ENCODE measurements at regions not wholly inside any gene's neighbourhood (a gene's known extent, or its start where the extent isn't known, plus 50 kb on each side); places are given as distances from the start of the nearest gene placed in this dataset.

GRCh38 chr11:106292526-106292925, 215.1 kb downstream of the AASDHPPT start:
- no peak for TF ChIP-seq TCFL5 (CRISPR knock-in tag; conservative IDR thresholded peaks at IDR 0.05)
- TF ChIP-seq XRCC3 (IDR thresholded peaks at IDR 0.05) = no peak
- TF ChIP-seq, protein P1, sequence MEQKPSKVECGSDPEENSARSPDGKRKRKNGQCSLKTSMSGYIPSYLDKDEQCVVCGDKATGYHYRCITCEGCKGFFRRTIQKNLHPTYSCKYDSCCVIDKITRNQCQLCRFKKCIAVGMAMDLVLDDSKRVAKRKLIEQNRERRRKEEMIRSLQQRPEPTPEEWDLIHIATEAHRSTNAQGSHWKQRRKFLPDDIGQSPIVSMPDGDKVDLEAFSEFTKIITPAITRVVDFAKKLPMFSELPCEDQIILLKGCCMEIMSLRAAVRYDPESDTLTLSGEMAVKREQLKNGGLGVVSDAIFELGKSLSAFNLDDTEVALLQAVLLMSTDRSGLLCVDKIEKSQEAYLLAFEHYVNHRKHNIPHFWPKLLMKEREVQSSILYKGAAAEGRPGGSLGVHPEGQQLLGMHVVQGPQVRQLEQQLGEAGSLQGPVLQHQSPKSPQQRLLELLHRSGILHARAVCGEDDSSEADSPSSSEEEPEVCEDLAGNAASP (IDR thresholded peaks at IDR 0.05) = no peak
- no peak for TF ChIP-seq RBM39 (optimal IDR thresholded peaks at IDR 0.05; ENCODE audit: low read depth, low read length)
- no peak for TF ChIP-seq KHSRP (IDR thresholded peaks at IDR 0.05)
- CTCF ChIA-PET (ENCODE audit: low intra/inter-chr PET ratio) = no interaction called here
- no peaks in the 10 kb centered on the region for H3K27me3 ChIP-seq (ENCODE audit: control insufficient read depth in 2 of 2, insufficient read depth in 2 of 2, low read length in 2 of 2)
- no peak overlapping the region for H3K4me2 ChIP-seq (ENCODE audit: insufficient read depth, low read length)
- H3K9me1 ChIP-seq (ENCODE audit: control insufficient read depth, insufficient read depth, low read length) = no peaks in the 10 kb centered on the region
- ATAC-seq = no peak
- H3K9ac ChIP-seq (ENCODE audit: insufficient read depth in 1 of 2, low read depth in 2 of 2, low read length in 2 of 2) = no peak overlapping the region
- in situ Hi-C loops (cut with MboI) = no loop called here
- WGBS (ENCODE audit: insufficient coverage, low coverage, missing lambda C conversion rate) = 0% methylated on average over 3 of the region's 3 CpGs
- H3K4me3 ChIP-seq = no peak overlapping the region
- POLR2A ChIA-PET = no interaction called here
- no peak for FAIRE-seq
- DNase-seq (ENCODE audit: extremely low read depth in 1 of 4, low spot score in 3 of 4) = no peak
- H3K4me1 ChIP-seq (replicated peaks in 1 of 2; ENCODE audit: control insufficient read depth in 2 of 2, insufficient read depth in 2 of 2, low read length in 2 of 2) = no peaks in the 10 kb centered on the region
- intact Hi-C loops (cut with micrococcal nuclease) = no loop called here
- no TSS peak for BruUV-seq (replicated peaks)
- H3K27ac ChIP-seq (ENCODE audit: extremely low read depth, low read depth, low read length) = no peak overlapping the region
- H3K36me3 ChIP-seq (ENCODE audit: control insufficient read depth, insufficient read depth, low read length) = no peaks in the 10 kb centered on the region
- no peak overlapping the region for H2AFZ ChIP-seq (ENCODE audit: low read depth, low read length)
- no peaks in the 10 kb centered on the region for H3K9me3 ChIP-seq (replicated peaks; ENCODE audit: control insufficient read depth, insufficient read depth, low read depth, low read length)
- no peaks in the 10 kb centered on the region for H4K20me1 ChIP-seq (replicated peaks; ENCODE audit: control insufficient read depth, insufficient read depth, low read length)
- no peaks in the 10 kb centered on the region for H3K79me2 ChIP-seq (ENCODE audit: control insufficient read depth, insufficient read depth, low read length)

- Histone ChIP-seq H3K27me3 (ENCODE audit: control insufficient read depth in 2 of 2, insufficient read depth in 2 of 2, low read length in 2 of 2) (no peaks in the 10 kb centered on the region), H3K9me1 (ENCODE audit: control insufficient read depth, insufficient read depth, low read length) (no peaks in the 10 kb centered on the region), H3K9ac (ENCODE audit: insufficient read depth in 1 of 2, low read depth in 2 of 2, low read length in 2 of 2) (no peak overlapping the region), H3K4me2 (ENCODE audit: insufficient read depth, low read length) (no peak overlapping the region), H2AFZ (ENCODE audit: low read depth, low read length) (no peak overlapping the region), H3K27ac (ENCODE audit: extremely low read depth, low read depth, low read length) (no peak overlapping the region), H4K20me1 (replicated peaks; ENCODE audit: control insufficient read depth, insufficient read depth, low read length) (no peaks in the 10 kb centered on the region), H3K4me3 (no peak overlapping the region), H3K4me1 (replicated peaks in 1 of 2; ENCODE audit: control insufficient read depth in 2 of 2, insufficient read depth in 2 of 2, low read length in 2 of 2) (no peaks in the 10 kb centered on the region), H3K79me2 (ENCODE audit: control insufficient read depth, insufficient read depth, low read length) (no peaks in the 10 kb centered on the region), H3K9me3 (replicated peaks; ENCODE audit: control insufficient read depth, insufficient read depth, low read depth, low read length) (no peaks in the 10 kb centered on the region), H3K36me3 (ENCODE audit: control insufficient read depth, insufficient read depth, low read length) (no peaks in the 10 kb centered on the region)
- ATAC-seq (no peak), FAIRE-seq (no peak), DNase-seq (ENCODE audit: extremely low read depth in 1 of 4, low spot score in 3 of 4) (no peak)
- in situ Hi-C loops (cut with MboI) (no loop called here), intact Hi-C loops (cut with micrococcal nuclease) (no loop called here)
- TF ChIP-seq, protein P2, sequence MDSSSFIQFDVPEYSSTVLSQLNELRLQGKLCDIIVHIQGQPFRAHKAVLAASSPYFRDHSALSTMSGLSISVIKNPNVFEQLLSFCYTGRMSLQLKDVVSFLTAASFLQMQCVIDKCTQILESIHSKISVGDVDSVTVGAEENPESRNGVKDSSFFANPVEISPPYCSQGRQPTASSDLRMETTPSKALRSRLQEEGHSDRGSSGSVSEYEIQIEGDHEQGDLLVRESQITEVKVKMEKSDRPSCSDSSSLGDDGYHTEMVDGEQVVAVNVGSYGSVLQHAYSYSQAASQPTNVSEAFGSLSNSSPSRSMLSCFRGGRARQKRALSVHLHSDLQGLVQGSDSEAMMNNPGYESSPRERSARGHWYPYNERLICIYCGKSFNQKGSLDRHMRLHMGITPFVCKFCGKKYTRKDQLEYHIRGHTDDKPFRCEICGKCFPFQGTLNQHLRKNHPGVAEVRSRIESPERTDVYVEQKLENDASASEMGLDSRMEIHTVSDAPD (CRISPR knock-in tag; IDR thresholded peaks at IDR 0.05) = no peak
- TF ChIP-seq SNRNP70 (optimal IDR thresholded peaks at IDR 0.05; ENCODE audit: low read depth, low read length) = no peak
- no peak for TF ChIP-seq ZSCAN29 (IDR thresholded peaks at IDR 0.05)
- no peak for TF ChIP-seq NR1H2 (CRISPR knock-in tag; IDR thresholded peaks at IDR 0.05)
- TF ChIP-seq TRIM28 (IDR thresholded peaks at IDR 0.05) = no peak
- TF ChIP-seq NFIX (CRISPR knock-in tag; IDR thresholded peaks at IDR 0.05; ENCODE audit: low read depth) = no peak
- no peak for TF ChIP-seq TEAD4 (IDR thresholded peaks at IDR 0.05; ENCODE audit: low read length)
- no peak for TF ChIP-seq TEAD4 (CRISPR knock-in tag; IDR thresholded peaks at IDR 0.05; ENCODE audit: borderline replicate concordance)
- no peak for TF ChIP-seq CBX8 (IDR thresholded peaks at IDR 0.05; ENCODE audit: borderline replicate concordance, extremely low read depth, low read depth, low read length, poor library complexity, severe bottlenecking)
- POLR2A ChIA-PET = no interaction called here
- CTCF ChIA-PET (ENCODE audit: low intra/inter-chr PET ratio) = no interaction called here
- BruUV-seq (replicated peaks) = no TSS peak
Observed at GRCh38 chr11:106295974-106296373, 218.5 kb downstream of the AASDHPPT start.

Measured in K562 (cell line).